Astrocyte of the spinal cord (primary cell): ENCODE measurements at regions not wholly inside any gene's neighbourhood (a gene's known extent, or its start where the extent isn't known, plus 50 kb on each side); places are given as distances from the start of the nearest gene placed in this dataset.

Experiments
- DNase-seq: peaks from one replicate; pipeline ENCODE4 v3.0.0; 2011; ENCODE audit warnings: low read depth, low spot score
- H3K4me3 ChIP-seq: 2 replicates; pipeline ENCODE4 v1.5.1; 2011; ENCODE audit warnings: low read depth, mild to moderate bottlenecking, low read length, moderate library complexity
- CTCF ChIP-seq: IDR thresholded peaks from 2 replicates; pipeline ENCODE4 v1.5.1; 2012; ENCODE audit warnings: low read depth, mild to moderate bottlenecking, low read length, inconsistent platforms
- in situ Hi-C: cut with HindIII; loops from 2 replicates; pipeline ENCODE4 v1.10.0; 2017; ENCODE audit warnings: low sequenced_read_pairs

- no peak overlapping the region for H3K4me3 ChIP-seq
- in situ Hi-C loops: no loop called here
- no peak for TF ChIP-seq CTCF
- no peak for DNase-seq
Measured at GRCh38 chr13:40179445-40180281, 486.8 kb downstream of the FOXO1 start.

- no peak for TF ChIP-seq CTCF
- DNase-seq: no peak
- H3K4me3 ChIP-seq: no peak overlapping the region
- in situ Hi-C loops: no loop called here
Measured at GRCh38 chr13:40180776-40181175, 485.7 kb downstream of the FOXO1 start.

- TF ChIP-seq CTCF: no peak
- DNase-seq: peak; percentile 59
- H3K4me3 ChIP-seq: no peak overlapping the region
- in situ Hi-C loops: no loop called here
Measured at GRCh38 chr13:40181203-40181845, 485.1 kb downstream of the FOXO1 start.

- H3K4me3 ChIP-seq: no peak overlapping the region
- no peak for DNase-seq
- TF ChIP-seq CTCF: no peak
- in situ Hi-C loops: no loop called here
Measured at GRCh38 chr13:40182591-40182990, 483.9 kb downstream of the FOXO1 start.

GRCh38 chr13:40185414-40185813 is 481.0 kb downstream of the FOXO1 start:
- in situ Hi-C loops: no loop called here
- no peak overlapping the region for H3K4me3 ChIP-seq
- DNase-seq: no peak
- TF ChIP-seq CTCF: no peak

- in situ Hi-C loops: no loop called here
- no peak overlapping the region for H3K4me3 ChIP-seq
- DNase-seq: no peak
- no peak for TF ChIP-seq CTCF
Measured at GRCh38 chr13:40186041-40186440, 480.4 kb downstream of the FOXO1 start.
